ENCODE measurements at regions not wholly inside any gene's neighbourhood (a gene's known extent, or its start where the extent isn't known, plus 50 kb on each side); places are given as distances from the start of the nearest gene placed in this dataset.
"Not testable (repeated sequence)": the region's sequence is repeated elsewhere in the genome, so short reads cannot be mapped to it uniquely, and the experiment has no call there.

GRCh38 chr4:126761947-126762662 lies 870.7 kb upstream of the INTU start:
- no peak for TF ChIP-seq CTCF (conservative IDR thresholded peaks at IDR 0.05; ENCODE audit: control insufficient read depth, insufficient read depth, low read depth, low read length)

GRCh38 chr4:126762663-126763247 lies 870.0 kb upstream of the INTU start:
- no peak overlapping the region for H3K4me3 ChIP-seq (ENCODE audit: control insufficient read depth, low read depth, low read length)
- TF ChIP-seq CTCF (conservative IDR thresholded peaks at IDR 0.05; ENCODE audit: control insufficient read depth, insufficient read depth, low read depth, low read length) = no peak
- peak; percentile 15 for DNase-seq (ENCODE audit: low read depth)

More at GRCh38 chr4:126761947-126762662, 870.7 kb upstream of the INTU start:
- no peak for DNase-seq (ENCODE audit: low read depth)
- no peak overlapping the region for H3K4me3 ChIP-seq (ENCODE audit: control insufficient read depth, low read depth, low read length)

- peak; percentile 47 for DNase-seq (ENCODE audit: low read depth)
- no peak for TF ChIP-seq CTCF (conservative IDR thresholded peaks at IDR 0.05; ENCODE audit: control insufficient read depth, insufficient read depth, low read depth, low read length)
- H3K4me3 ChIP-seq (ENCODE audit: control insufficient read depth, low read depth, low read length) = no peak overlapping the region
Observed at GRCh38 chr4:126766241-126766640, 866.5 kb upstream of the INTU start.

GRCh38 chr4:126768338-126768737 lies 864.4 kb upstream of the INTU start:
- TF ChIP-seq CTCF (conservative IDR thresholded peaks at IDR 0.05; ENCODE audit: control insufficient read depth, insufficient read depth, low read depth, low read length) = no peak
- no peak overlapping the region for H3K4me3 ChIP-seq (ENCODE audit: control insufficient read depth, low read depth, low read length)
- no peak for DNase-seq (ENCODE audit: low read depth)

- not testable (repeated sequence) for DNase-seq (ENCODE audit: low read depth); H3K4me3 ChIP-seq (ENCODE audit: control insufficient read depth, low read depth, low read length)
Observed at GRCh38 chr4:126770811-126771553, 861.8 kb upstream of the INTU start.

- not testable (repeated sequence) for H3K4me3 ChIP-seq (ENCODE audit: control insufficient read depth, low read depth, low read length); DNase-seq (ENCODE audit: low read depth)
Observed at GRCh38 chr4:126771618-126772017, 861.1 kb upstream of the INTU start.

- no peak for TF ChIP-seq CTCF (conservative IDR thresholded peaks at IDR 0.05; ENCODE audit: control insufficient read depth, insufficient read depth, low read depth, low read length)
- DNase-seq (ENCODE audit: low read depth) = no peak
- no peak overlapping the region for H3K4me3 ChIP-seq (ENCODE audit: control insufficient read depth, low read depth, low read length)
Observed at GRCh38 chr4:126772662-126773061, 860.1 kb upstream of the INTU start.
